Retina (tissue), 1 donor: ENCODE measurements at regions not wholly inside any gene's neighbourhood (a gene's known extent, or its start where the extent isn't known, plus 50 kb on each side); places are given as distances from the start of the nearest gene placed in this dataset.

Experiments used
- DNase-seq: peaks from one replicate; pipeline ENCODE4 v3.0.0-alpha.2; 2016

DNA sequence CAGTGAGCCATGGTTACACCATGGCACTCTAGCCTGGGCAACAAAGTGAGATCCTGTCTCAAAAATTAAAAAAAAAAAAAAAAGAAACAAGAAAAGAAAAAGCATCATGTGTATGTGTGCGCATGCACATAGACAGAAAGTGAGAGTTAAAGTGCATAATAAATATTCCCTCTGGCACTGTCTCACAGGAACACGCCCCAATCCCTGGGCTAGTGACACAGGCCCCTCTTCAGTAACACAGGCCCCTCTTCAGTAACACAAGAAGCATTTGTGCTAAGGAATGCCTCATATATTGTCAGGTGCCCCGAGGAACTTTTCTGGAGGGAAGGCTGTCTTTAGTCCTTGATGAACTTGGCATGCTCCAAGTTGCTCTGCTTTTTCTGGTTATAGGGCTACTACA, 57.5 kb downstream of the RPL27A start:
- DNase-seq: no peak

DNA sequence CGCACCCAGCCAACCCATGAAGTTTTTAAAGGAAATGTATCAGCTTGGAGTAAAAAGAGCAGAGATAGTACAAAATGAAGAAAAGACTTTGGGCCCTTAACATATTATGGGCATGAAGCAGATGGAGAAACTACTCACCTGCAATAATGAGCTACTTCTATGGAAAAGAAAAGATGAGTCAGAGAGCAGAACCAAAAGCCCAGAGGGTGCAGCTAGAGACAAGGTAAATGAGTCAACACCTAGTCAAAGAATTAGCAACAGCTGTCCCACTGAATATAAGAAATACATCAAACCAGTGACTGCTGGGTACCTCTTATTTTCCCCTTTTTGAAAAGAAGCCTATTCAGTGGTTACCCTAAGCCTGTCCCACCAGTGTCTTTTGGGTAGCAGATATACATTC, 61.8 kb downstream of the RPL27A start:
- DNase-seq: no peak

DNA sequence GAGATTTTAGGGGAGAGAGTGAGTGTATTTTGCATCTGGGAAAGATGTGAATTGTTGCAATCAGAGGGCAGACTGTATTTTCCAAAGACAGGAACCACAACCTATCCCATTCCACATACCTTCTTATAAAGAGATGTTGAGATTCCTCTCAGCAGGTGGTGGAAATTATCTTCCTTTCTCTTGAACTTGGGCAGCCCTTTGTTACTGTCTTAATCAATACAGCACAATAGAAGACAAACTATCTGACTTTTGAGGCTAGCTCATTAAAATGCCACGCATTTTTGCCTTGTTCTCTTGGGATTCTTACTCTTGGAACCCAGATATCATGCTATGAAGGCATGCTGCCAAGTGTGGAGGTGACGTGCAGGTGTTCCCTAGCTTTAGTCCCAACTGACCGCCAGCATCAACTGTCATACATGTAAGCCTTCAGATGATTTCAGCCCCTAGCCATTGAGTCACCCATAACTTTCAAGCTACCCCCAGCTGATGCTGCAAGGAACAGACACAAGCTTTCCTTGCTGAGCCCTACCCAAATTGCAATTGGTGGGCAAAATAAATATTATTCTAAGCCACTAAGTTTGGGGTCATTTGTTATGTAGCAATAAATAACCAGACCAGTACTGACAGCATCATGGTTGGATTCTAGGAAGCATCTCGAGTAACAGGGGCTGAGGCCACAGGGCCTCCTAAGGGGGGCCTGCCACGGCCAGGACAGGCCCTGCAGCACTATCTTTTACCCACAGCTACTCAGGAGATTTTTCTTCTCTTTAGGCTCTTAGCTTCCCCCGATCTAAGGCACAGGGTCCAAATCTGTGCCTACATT, 63.0 kb downstream of the RPL27A start:
- DNase-seq: no peak

DNA sequence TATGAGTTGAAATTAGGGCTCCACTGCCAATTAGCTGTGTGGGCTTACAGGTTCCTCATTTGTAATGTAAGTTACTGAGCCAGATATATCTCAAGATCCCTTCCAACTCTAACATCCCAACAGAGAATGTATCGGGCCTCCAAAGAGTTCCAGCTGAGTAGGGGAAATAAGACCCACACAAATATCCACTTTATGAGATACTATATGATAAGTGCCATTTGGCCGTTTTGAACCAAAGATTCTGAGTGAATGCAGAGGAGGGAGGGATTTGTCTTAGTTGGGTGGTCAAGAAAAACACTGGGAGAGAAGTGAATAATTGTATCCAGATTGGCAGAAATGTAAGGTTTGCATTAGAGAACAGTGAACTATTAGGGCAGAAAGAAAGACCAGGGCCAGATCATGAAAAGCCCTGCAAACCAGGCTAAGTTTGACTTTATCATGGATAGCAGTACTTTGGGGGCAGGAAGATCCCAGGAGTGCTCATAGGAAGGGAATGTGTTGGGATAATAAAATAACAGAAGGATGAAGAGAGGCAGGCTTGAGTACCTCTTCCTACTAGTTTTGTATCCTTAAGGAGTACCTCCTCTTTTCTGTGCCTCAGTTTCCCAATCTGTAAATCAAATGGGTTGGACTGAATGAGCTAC, 63.9 kb downstream of the RPL27A start:
- DNase-seq: no peak

DNA sequence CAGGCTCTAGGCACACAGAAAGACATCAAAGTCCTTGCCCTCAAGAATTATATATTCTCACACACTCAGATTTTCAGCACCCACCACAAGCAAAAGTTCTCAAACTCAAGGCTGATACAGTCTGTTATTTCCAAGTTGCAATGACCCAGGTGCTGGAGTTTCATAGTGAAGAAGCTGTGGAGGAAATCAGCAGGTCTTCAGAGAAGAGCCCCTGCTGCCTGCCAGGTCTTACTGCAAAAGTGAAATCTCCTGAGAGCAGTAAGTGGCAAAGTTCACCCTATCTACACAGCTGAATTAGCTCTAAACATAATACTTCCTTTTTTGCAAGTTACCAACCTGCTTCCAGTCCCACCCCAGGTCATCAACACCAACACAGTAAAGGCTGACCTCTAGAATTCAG, 64.6 kb downstream of the RPL27A start:
- no peak for DNase-seq

DNA sequence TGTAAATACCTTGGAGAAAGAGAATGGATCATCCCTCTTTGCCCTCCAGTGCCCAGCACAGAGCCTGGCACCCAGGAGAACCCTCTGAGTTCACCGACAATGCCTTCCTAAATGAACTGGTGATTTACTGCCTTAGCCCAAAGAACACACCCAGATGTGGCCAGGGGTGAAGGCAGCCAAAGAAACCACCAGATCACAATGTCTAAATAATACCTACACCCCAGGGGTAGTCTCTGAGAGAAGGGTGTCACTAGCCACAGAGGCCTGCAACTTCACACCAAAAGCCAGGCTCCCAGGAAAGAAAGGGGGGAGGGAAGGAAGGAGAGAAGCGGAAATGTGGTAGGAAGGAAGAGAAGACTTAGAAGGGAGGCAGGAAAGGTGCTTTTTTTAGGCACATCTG, 65.7 kb downstream of the RPL27A start:
- no peak for DNase-seq

DNA sequence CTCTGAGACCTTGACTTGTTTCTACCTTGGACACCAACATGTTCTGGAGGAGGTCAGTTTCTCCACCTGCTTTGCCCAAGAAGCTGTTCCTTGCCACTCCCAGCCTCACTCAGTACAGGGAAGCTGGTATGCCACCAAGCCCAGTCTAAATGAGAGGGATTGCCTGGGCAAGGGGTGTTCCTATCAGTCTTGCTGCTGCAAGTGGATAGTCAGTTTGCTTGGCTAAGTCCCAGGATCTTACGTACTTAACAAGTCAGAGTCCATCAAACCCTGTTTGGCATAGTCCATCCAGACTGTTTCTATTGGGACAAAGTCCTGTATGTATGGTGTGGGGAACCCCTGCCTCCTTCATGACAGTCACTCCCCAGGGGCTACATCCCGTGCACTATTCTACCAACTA, 66.6 kb downstream of the RPL27A start:
- no peak for DNase-seq

DNA sequence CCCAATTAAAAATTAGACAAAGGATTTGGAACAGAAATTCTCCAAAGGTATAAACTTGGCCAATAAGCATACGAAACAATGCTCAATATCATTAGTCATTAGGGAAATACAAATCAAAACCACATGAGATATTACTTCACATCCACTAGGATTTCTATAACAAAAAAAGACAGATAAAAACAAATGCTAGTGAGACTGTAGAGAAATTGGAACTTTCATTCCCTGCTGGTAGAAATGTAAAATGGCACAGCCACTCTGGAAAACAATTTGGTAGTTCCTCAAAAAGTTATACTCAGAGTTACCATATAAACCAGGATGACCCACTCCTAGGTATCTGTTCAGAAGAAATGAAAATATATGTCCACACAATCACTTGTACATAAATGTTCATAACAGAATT, 71.6 kb downstream of the RPL27A start:
- no peak for DNase-seq

DNA sequence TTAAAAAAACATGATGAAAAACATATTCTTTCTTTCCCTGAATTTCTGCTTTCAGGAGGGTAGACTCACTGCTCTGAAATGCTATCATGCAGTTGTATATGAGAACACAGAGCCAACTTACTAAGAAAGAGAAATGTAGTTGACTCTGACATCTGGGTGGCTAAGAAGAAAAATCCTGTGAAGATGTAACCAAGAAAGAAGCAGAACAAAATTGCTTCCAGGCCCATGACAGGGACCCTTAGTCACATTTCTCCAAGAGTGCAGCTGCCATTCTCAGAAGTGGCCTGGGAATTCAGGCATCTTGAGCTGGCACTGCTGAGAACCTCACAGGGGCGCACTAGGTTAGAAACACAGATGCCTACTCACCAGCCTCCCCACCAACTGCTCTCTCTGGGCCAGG, 73.6 kb downstream of the RPL27A start:
- DNase-seq: no peak

DNA sequence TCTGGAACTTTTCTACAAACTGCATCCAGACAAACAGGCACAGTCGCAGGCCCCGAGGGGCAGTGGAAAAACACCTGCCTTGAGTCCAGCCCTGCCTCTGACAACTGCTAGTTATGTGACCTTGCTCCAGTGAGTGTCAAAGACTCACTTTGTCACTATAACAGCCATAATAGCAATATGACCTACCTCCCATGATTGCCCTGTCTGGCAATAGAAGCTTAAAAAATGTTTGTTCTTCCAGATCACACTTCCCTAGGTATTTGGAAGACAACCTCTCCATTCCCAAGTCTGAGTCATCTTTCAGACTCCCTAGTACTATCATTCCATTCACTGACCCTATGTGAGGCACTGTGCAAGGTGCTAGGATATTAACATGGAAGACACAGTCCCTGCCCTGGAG, 74.5 kb downstream of the RPL27A start:
- no peak for DNase-seq

DNA sequence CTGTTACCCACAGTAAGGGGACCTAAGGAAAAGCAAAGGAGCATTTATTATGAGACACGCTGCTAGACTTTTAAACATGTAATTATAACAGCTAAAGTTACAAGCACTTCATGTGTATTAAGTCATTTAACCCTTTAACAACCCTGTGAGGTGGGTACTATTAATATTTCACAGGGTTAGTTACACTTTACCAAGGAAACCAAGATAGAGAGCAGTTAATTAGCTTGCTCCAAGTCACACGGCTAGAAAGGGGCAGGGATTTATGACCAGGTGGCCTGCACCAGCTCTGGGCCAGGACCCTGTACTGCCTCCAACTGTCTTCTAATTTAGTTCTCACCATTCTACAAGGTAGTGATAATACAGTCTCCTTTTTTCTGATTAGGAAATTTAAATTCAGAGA, 74.9 kb downstream of the RPL27A start:
- no peak for DNase-seq

DNA sequence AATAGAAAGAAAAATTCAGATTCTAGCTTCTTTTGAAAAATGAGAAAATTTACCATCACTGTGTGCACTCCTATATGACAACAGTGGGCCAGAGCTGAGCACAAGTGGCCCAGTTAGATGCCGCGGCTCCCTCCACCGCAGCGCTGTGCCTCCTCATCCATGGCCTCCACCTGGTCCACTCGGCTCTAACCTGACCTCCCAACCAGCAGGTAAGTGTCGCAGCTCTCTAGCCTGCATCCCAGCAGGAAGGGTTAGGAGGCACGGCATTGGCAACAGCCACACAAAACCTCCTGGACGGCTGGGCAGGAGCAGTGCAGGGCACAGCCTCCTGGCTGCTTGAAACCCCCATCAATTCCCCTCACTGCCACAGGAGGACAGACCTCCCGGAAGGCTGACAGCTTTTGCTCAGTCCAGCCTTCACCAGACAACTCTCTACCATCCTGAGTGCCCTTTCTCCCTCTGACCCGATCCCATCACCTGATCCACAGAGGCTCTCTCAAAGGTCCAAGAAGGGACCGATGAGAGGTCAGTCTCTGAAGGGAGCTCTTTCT, 76.1 kb downstream of the RPL27A start:
- no peak for DNase-seq

DNA sequence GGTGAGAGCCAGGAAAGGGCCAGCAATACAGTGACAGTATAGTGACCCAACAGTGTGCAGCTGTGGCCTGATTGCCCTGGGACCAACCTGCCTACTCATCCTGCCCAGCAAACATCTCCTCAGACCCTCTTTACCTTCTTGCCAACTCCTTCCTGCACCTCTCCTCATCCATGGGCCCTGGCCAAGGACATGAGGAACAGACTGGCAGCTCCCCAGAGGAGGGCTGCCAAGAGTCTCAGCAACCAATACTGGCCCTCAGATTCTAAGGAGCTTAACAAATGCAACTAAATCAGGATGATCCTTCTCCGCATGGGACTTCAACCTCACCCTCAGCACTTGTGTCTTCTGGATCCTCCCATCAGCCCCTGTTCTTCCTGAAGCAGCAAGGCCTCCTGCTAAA, 77.0 kb downstream of the RPL27A start:
- no peak for DNase-seq

DNA sequence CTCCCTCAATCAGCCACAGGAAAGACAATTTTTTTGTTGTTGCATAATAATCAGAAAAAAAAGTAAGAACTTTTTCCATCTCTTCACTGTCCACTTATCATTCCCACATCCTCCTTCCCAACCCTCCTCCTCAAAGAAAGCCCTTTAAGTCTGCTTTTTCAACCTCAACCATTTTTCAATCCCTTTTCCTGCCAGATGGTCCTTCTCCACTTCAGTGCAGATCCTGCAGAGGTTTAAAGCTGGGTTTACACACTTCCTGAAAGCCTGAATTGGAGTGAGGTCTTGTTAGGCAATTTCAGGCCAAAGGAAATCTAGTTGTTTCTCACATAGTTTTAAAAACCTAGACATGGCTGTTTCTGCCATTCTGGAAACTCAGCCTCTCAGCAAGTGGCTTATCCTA, 78.3 kb downstream of the RPL27A start:
- no peak for DNase-seq

DNA sequence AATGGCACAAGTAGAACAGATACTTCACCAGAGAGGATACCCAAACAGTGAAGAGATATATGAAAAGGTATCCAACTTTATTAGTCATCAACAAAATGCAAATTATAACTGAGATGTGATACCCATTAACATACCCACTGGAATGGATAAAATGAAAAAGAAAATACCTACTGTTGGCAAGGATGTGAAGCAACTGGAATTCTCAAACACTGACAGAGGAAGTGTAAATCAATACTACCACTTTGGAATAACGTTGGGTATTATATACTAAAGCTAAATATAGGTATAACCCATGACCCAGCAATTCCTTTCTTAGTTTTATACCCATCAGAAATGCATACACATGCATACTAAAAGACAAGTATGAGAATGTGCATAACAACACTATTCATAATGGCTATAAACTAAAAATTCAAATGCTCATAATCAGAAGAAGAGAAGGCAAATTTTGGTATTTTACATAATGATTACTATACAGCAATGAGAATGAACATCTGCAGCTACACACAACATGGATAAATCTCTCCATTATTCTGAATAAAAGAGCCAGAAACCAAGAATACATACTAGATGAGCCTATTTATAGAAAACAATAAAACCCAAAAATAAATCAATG, 80.6 kb downstream of the RPL27A start:
- no peak for DNase-seq

DNA sequence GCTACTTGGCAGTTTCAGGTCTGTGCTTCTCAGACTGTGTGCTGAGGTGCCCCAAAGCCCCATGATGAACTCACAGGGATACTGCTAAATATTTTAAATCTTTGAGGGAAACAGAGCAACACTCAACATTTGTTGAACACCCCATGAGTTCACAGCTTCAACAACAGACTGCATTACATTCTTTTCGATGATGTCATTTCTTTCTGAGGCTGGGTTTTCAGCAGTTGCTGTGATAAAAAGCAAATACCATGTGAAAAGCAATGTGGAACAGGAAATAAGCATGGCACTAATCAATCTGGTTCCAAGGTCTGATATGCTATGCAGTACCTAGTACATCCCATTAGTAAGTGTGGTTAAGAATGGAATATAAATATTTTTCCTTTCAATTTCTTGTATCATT, 82.7 kb downstream of the RPL27A start:
- DNase-seq: no peak

DNA sequence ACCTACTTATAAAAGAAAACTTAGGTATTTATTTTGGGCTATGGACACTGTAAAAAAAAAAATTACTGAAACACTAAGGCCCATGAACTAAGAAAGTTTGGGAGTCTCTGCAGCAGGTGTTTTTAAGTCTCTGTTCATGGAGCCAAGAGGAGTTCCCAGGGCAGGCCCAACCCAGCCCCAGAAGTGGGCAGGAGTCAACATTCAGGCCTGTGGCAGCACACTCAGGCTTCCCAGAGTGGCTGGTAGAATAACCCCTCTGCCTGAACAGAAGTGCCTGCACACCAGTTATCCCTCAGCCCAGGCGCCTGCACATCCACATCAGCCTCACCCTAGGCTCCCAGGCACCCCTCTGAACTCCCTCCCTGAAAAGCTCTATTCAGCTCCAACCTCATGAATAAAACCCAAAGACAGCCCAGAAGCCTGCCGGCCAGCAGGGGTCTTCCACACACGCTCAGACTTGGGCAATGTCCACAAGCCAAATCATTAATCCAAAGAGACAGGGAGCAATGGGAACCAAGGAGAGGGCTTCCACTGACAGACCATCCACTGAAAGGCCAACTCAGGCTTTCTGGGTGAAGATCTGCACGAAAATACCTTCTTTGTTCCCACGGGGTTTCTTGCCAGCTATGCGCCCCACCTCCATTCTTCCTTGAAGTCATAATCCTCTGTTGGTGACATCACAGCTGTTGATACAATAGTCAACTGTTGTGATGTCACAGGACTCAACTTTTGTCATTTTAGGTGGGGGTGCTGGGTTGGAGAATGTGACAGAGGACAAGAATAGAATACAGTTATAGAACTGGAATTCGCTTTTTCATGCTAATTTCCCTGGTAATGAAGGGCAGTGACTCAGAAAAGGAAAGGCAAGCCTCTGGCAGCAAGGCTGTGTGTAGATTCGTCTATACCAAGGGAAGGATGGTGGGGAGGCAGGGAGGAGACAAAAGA, 83.7 kb downstream of the RPL27A start:
- peak; percentile 60 for DNase-seq

DNA sequence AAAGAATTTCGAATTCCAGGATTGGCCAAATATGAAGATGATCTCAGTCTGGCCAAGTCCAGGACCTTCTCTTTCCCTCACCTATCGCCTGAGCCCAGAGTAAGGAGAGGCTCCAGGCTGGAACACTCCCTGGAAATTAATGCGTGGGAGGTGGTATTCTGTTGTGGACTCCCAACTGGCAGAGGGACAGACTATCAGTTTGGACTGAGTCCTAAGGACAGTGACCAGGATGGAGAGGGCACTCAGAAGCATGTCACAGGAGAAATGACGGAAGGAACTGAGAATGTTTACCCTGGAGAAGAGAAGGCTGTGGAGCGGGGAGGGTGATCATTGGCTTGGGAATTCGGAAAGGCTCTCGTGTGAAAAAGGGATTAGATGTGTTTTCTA, 84.4 kb downstream of the RPL27A start:
- DNase-seq: no peak

DNA sequence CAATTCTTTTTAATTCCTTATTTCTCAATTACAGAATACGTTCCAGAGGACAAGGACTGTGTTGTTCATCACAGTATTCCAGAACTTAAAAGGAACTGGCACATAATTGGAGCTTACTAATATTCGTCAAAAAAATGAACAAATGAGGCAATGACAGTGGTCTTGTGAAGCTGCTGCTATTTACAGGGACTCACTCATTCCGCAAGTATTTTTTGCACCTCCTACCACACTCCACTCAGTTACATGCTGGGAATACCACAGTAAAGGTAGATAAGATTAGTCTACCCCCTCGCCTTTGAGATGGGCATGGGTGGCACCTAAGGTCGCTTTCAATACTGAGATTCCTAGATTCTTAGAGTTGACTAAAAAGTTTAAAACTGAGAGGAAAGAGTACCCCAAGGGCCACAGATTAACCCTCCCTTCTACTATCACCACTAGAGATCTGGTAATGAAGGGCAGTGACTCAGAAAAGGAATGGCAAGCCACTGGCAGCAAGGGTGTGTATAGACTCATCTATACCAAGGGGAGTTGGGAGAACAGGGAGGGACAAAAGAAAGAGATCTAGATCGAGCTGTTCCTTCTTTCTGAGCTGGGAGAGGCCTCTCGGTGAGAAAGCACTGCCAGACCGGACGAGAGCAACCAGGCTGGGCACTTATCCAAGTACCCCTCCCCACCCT, 85.0 kb downstream of the RPL27A start:
- DNase-seq: no peak

DNA sequence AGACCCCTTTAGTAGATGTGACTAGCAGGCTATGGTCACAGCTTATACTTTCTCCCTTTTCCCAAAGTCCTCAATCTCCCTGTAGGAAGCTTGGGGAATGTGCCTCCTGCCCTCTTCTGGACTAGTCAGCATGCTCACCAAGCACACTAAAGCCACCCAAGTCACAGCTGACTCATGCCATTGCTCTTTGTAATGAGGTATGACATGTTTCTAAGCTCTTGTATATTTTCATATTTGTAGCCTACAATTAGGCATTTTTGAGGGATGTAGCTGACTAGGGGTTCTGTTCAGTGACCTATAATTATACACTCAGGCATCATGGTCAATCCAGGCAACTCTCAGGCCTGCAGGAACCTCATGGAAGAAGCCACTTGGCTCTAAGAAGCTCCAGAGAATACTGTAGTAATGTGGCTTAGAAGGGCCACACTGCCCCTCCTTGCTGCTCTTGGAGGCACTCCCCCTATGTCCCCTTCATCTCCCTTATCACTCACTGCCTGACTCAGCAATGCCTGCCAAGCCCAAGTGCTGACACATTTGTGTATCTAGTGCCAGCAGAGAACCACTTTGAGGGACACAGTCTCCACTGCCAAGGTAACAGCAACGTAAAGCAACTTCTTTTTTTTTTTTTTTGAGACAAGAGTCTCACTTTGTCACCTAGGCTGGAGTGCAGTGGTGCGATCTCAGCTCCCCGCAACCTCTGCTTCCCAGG, 86.2 kb downstream of the RPL27A start:
- DNase-seq: no peak
